Rectal smooth muscle tissue (tissue), 1 donor: ENCODE measurements at regions not wholly inside any gene's neighbourhood (a gene's known extent, or its start where the extent isn't known, plus 50 kb on each side); places are given as distances from the start of the nearest gene placed in this dataset.
"Not testable (repeated sequence)": the region's sequence is repeated elsewhere in the genome, so short reads cannot be mapped to it uniquely, and the experiment has no call there.

ENCODE experiments used
- H3K27ac ChIP-seq: one replicate; pipeline ENCODE4 v1.7.0; 2013; ENCODE audit warnings: low read depth, low read length, inconsistent platforms
- H3K27me3 ChIP-seq: one replicate; pipeline ENCODE4 v1.7.0; 2013; ENCODE audit warnings: low read length; ENCODE audit not compliant: control insufficient read depth, insufficient read depth
- H3K36me3 ChIP-seq: one replicate; pipeline ENCODE4 v1.7.0; 2013; ENCODE audit warnings: low read length; ENCODE audit not compliant: control insufficient read depth, insufficient read depth
- H3K4me1 ChIP-seq: one replicate; pipeline ENCODE4 v1.7.0; 2013; ENCODE audit warnings: low read length; ENCODE audit not compliant: control insufficient read depth, insufficient read depth
- H3K4me3 ChIP-seq: one replicate; pipeline ENCODE4 v1.7.0; 2013; ENCODE audit warnings: low read length
- H3K9ac ChIP-seq: one replicate; pipeline ENCODE4 v1.7.0; 2013; ENCODE audit warnings: low read length

DNA sequence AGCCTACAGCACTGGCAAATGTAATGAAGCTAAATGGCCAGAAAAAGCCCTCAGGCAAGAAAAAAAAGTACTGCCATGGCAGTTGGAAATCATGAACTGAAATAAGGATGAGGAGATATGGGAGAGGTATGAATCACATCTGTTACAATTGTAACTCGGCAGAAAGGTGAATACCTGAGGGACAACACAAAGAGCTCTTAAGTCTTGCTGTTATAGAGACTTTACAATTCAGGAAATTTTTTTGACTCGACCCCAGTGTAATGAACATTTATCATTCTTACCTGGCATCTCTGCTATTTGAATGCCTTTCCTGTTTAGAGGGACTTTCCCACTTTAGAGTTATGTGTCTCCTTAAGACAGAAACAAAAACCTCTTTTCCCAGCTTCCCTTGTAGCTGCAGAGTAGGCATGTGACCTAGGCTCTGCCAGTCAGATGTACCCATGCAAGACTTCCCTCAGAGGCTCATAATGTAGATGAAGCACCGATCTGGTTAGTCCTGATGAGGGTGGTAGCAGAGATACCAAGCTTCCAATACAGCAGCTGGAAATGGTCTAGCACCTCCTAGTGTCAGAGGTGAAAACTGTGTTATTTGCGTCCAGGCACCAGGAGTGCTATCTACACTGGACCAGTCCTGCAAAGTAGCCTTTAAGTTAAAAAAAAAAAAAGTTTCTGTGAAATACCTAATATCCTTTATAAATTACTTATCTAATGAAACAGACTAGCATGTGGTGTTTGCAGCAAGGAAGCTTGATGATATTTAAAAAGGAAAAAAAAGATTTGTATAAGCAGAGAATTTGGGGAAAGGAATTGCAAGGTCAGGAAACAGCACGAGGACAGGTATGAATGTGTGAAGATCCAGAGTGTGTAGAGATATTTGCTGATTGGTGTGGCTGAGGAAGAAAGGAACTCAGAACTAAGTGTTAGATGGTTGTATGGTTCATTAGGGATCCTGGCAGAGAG lies 146.9 kb upstream of the SLC1A3 start:
- no peak overlapping the region for H3K4me3 ChIP-seq
- H3K9ac ChIP-seq, result no peak overlapping the region
- no peaks in the 10 kb centered on the region for H3K27me3 ChIP-seq
- no peak overlapping the region for H3K27ac ChIP-seq
- no peaks in the 10 kb centered on the region for H3K4me1 ChIP-seq
- H3K36me3 ChIP-seq, result no peaks in the 10 kb centered on the region

DNA sequence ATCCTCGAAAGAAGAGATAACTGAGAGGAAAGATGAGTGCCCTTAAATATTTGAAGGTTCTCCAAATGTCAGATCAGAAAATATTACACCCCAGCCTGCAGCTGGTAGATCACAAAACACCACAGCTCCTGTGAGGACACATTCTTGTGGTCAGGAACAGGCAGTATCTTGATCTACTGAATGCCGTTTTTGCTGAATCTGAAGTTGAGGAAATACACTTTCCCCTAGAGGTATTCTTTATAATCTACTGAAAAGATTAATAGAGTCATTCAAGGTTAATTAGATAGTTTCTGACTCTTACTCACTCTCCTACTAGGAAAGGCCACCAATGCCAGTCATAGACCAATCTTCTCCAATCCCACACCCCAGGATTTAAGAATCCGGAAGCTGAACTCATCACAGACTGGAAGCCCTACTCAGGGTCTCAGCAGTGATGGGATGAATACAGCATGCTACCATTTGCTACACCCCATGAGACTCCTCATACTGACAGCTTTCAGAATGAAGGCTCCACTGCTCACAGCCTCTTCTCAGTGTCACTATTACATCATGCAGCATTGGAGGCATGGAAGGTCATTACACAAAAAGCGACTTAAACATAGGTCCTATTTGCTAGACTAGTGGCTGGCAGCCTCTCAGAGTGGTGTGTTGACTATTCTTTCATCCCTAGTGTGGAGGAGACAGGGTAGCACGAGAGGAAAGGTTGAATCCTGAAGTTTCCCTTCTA lies 143.9 kb upstream of the SLC1A3 start:
- Histone ChIP-seq H3K4me3 (no peak overlapping the region), H3K27ac (no peak overlapping the region), H3K27me3 (no peaks in the 10 kb centered on the region), H3K4me1 (no peaks in the 10 kb centered on the region), H3K36me3 (no peaks in the 10 kb centered on the region), H3K9ac (no peak overlapping the region)

DNA sequence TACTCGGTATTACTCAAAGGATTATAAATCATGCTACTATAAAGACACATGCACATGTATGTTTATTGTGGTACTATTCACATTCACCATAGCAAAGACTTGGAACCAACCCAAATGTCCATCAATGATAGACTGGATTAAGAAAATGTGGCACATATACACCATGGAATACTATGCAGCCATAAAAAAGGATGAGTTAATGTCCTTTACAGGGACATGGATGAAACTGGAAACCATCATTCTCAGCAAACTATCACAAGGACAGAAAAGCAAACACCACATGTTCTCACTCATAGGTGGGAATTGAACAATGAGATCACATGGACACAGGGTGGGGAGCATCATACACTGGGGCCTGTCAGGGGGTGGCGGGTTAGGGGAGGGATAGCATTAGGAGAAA lies 130.5 kb upstream of the SLC1A3 start:
- H3K9ac ChIP-seq, H3K27ac ChIP-seq, H3K36me3 ChIP-seq, H3K27me3 ChIP-seq, H3K4me3 ChIP-seq, H3K4me1 ChIP-seq: not testable (repeated sequence)

DNA sequence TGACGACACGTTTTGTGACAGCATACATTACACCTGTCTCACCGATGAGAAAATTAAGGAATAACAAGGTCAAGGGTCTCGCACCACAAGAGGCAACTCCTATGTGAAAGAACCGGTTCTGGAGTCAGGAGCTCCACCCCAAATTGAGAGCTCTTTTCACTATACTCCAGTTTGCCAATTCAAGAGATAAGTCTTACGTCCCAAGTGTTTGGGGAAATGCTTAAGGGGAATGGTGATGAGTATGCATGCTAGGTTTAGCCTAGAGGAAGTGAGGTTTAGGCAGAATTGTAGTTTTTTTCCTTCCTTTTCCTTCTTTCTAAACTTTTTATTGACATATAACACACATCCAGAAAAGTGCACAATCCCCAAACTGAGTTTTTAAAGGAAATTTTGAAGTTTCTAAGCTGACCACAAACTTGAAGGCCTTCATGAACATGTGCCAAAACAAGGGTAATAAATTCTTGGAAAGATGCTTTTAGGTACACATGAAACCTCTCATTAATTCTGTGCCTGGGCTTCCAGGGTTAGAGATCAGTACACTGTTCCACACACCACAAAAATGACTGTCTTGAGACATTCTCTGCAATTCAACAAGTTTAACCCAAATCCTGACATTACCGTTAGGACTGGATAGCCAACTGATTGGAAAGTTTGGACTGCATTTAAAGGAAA lies 127.6 kb upstream of the SLC1A3 start:
- no peaks in the 10 kb centered on the region for H3K27me3 ChIP-seq
- H3K4me1 ChIP-seq, result no peaks in the 10 kb centered on the region
- H3K9ac ChIP-seq, result no peak overlapping the region
- no peak overlapping the region for H3K27ac ChIP-seq
- H3K36me3 ChIP-seq, result no peaks in the 10 kb centered on the region
- H3K4me3 ChIP-seq, result no peak overlapping the region

DNA sequence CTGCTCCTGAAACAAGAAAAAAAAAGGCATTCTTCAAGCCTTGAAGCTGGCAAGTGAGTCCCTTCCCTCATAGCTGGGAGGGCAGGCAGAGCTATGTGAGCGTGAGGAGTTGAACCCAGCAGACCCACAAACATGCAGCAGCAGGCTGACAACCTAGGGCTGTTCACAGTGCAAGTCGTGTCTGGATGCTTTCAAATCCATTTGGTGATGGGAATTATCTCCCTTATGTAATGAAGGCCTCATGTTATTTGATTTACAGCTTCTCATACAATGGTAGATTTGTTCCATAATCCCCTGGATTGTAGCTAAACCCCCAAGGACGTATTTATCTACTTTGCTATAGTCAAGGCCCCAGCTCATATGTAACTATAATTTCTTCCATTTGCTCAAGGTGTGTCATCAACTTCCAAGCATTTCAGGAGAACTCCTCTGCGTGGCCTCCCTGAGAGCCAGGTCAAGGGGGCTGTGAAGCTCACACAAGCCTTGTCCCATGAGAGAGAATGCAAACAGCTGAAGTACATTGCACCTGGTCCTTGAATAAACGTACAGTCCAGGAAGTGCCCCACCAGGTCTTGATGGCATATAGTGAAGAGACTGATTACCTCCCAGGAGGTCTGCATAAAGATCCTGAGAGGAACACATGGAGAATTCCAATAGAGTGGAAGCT lies 124.8 kb upstream of the SLC1A3 start:
- Histone ChIP-seq H3K4me1 (no peaks in the 10 kb centered on the region), H3K27ac (no peak overlapping the region), H3K4me3 (no peak overlapping the region), H3K36me3 (no peaks in the 10 kb centered on the region), H3K27me3 (no peaks in the 10 kb centered on the region), H3K9ac (no peak overlapping the region)

DNA sequence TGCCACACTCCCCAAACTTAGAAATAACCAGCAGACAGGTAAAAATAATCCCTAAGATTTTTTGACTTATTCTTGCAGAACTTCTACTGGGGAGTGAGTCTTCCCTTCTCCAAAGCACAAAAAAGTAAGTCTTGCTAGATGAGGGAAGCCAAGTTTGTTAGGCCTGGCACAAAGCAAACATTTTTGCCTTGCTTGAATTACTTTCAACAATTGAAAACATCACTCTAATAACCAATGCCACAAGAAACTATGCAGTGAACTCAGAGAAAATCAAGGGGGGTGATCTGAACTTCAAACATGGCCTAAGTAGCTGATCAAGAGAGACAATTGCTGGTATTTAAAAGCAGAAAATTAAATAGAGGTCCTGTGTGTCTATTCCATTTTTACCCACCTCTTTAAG lies 123.6 kb upstream of the SLC1A3 start:
- no peaks in the 10 kb centered on the region for H3K36me3 ChIP-seq
- H3K27ac ChIP-seq, result no peak overlapping the region
- H3K4me1 ChIP-seq, result no peaks in the 10 kb centered on the region
- H3K4me3 ChIP-seq, result no peak overlapping the region
- no peaks in the 10 kb centered on the region for H3K27me3 ChIP-seq
- no peak overlapping the region for H3K9ac ChIP-seq

DNA sequence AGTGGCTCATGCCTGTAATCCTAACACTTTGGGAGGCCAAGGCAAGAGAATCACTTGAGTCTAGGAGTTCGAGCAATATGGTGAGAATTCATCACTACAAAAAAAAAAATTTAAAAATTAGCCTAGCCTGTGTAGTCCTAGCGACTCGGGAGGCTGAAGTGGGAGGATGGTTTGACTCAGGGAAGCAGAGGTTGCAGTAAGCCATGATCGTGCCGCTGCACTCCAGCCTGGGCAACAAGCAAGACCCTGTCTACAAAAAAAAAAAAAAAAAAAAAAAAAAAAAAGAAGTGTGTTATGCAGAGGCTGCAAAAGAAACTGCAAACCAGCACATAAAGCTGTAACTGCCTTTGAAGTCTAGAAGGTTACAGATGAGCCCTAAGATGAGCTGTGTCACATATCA lies 116.9 kb upstream of the SLC1A3 start:
- no peak overlapping the region for H3K9ac ChIP-seq
- H3K27me3 ChIP-seq, result no peaks in the 10 kb centered on the region

DNA sequence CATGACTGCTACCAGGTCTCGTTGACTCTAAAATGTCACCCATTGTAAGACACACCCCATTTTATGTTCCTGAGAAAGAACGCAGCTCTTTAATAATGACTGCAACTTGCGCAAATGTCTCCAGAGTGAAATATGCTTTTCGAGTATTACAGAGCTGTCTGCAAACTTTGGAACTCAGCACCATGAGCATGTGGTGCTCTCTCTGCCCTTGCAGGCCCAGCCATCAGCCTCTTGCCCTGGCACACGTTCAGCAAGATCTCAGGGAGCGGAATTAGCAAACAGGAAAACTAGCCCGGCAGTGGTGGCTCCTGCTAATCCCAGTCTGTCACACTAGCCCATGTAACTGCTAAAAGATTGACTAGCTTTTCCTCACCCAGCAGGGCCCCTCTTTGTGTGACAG lies 114.5 kb upstream of the SLC1A3 start:
- Histone ChIP-seq H3K4me1 (peaks cover 10% of the 10 kb centered on the region), H3K27me3 (no peaks in the 10 kb centered on the region), H3K4me3 (no peak overlapping the region), H3K9ac (no peak overlapping the region), H3K27ac (no peak overlapping the region), H3K36me3 (no peaks in the 10 kb centered on the region)

More for the DNA sequence above, 116.9 kb upstream of the SLC1A3 start:
- Histone ChIP-seq H3K4me3 (no peak overlapping the region), H3K4me1 (peaks cover under 1% of the 10 kb centered on the region), H3K27ac (no peak overlapping the region), H3K36me3 (no peaks in the 10 kb centered on the region)

DNA sequence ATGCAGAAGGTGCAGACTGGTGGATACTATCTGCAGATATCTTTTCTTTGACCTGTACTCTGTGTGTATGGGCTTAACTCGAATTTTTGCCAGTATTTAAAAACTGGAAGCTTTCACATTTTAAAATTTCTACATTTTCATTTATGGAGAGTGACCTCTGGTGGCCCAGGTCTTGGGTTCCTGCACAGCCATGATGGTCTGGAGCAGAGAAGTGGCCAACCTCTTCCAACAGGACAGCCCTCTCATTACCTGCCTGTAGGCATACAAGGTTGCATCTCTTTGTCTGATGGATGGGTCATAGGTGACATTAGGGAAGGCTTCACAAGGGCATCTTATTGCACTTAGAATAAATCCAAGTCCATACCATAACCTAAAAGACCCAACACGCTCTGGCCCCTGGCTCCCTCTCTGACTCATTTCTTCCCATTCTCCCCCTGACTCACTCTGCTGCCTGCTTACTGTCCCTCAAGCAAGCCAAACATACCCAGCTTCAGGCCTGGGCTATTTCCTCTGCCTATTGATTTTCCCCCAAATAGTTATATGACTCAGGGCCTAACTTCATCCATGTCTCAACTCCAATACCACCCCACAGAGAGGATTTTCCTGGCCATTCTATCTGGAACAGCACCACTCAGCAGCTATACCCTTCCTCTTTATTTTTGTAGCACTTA lies 113.3 kb upstream of the SLC1A3 start:
- Histone ChIP-seq H3K36me3 (no peaks in the 10 kb centered on the region), H3K27ac (no peak overlapping the region), H3K4me1 (peaks cover 10% of the 10 kb centered on the region), H3K9ac (no peak overlapping the region), H3K4me3 (no peak overlapping the region), H3K27me3 (no peaks in the 10 kb centered on the region)

DNA sequence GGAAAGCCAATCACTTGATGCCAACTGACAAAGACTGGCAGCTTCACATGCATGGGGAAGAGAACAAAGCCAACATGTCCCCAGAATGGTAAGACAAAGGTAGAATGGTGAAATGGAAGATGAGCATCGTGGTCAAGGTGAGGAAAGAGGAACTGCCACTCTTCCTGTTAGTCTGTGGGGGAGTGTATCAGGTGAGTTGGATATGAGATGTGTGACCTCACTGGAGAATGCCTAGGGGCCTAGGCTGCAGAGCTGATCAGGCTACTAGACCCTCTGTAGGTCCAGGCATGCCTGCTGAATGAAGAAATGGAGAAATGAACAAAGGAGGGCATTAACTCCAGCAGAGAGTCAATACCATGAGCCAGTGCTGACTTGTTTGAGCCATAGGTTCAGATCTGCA lies 112.4 kb upstream of the SLC1A3 start:
- no peak overlapping the region for H3K4me3 ChIP-seq
- no peak overlapping the region for H3K9ac ChIP-seq
- no peak overlapping the region for H3K27ac ChIP-seq
- H3K4me1 ChIP-seq, result peaks cover 10% of the 10 kb centered on the region
- H3K36me3 ChIP-seq, result no peaks in the 10 kb centered on the region
- no peaks in the 10 kb centered on the region for H3K27me3 ChIP-seq

DNA sequence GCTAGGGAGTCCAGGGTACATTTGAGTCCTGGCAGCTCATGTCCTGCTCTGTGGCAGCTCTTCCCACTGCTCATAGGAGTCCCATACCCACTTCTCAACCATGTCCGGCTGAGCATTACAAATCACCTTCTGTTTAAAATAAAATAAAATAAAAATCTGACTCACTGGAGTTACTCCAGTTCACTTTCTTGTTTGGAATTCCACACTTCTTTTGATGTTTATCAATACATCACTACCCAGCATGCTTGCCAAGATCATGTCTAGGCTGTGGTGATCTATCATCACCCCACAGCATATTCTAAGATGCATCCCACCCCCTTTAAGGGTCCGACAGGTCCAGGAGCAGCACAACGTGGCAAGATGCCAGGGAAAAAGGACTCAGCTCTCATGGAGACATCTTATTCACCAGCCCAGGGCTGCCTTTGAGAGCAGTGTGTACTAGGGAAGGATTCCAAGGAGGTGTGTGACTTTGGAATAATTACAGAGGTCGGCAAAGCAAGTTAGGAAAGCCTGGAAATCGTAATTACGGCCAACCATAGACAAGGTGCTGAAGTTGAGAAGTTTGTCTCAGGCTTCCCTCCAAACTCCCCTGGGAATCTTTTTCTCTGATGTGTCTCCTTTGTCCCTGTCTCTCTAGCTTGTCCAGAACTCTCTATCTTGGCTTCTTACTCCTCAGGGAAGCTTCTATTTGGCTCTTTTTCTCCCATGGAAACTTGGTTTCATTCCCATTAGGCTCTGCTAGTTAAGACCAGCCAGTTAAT lies 111.4 kb upstream of the SLC1A3 start:
- Histone ChIP-seq H3K4me1 (peaks cover 10% of the 10 kb centered on the region), H3K27me3 (no peaks in the 10 kb centered on the region), H3K36me3 (no peaks in the 10 kb centered on the region), H3K4me3 (no peak overlapping the region), H3K27ac (peak overlapping the region; percentile 75), H3K9ac (no peak overlapping the region)
